AML-193 (cell line): ENCODE measurements at regions not wholly inside any gene's neighbourhood (a gene's known extent, or its start where the extent isn't known, plus 50 kb on each side); places are given as distances from the start of the nearest gene placed in this dataset.
A peak's percentile ranks its signal among the peaks of the same experiment; 100 is the strongest.

ENCODE experiments used
- DNase-seq, 2 experiments: peaks; one replicate each; lab custom pipeline; 2025; lab: John Stamatoyannopoulos, UW

DNA sequence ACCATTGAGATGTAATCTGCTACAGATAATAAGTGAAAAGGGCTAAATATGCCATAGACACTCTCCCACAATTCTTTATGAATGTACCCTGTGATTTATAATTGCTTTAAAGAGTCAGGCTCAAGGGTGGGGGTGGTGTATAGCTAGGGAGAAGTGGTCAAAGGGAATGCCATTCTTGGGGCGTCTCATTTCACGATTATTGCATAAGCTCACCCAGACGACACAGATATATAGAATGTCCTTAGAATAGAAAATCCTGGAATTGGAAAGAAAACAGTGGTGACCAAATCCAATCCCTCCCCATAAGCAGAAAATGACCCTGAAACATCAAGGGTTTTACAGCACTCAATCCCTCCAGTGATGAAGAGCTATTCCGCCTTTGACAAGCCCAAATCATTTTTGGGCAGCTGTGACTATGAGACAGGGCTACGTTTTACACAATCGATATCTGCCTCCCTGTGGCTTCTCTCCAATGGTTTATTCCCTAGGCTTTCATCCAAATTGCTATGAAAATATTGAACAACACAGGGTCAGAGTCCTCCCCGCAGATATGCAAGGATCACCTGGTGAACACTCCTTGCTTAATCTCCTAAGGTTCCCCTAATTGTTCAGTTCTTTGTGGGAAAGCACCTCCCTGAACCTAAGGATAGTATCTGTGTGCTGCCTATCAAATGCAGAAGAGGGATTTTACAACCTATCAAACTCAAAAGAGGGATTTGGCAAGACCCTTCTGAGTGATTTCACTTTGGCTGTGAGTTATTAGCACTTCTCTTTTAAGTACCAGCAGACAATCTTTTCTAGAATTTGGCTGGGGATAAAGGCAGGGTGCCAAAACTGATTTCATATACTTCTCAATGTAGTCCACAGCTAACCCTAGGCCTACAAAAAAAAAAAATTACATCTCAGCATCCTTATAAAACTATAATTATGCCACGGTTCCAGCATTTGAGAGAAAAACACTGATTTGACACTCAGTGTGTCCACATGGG, 144.9 kb upstream of the CDH6 start:
- no peak for DNase-seq

GRCh38 chr5:31047621-31048020, 145.9 kb upstream of the CDH6 start:
- DNase-seq: no peak

GRCh38 chr5:31047007-31047406, 146.5 kb upstream of the CDH6 start:
- no peak for DNase-seq

DNA sequence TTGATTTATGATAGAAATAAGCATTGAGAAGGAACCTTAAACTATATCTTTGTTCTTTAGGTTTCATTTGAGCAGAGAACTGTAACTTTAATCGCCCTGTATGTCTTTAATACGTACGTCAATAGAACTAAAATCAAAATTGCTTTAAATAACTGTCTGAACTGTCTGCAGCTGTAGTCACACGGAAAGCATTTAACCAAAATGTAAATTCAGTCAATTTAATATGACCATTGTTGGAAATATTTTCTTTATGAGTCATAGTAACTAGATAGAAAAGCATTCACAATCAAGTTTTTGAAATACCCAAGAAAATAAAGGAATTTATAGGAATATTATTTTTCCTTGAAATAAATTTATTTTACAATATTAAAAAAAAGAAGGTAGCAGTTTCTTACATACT, 157.1 kb upstream of the CDH6 start:
- DNase-seq: no peak

DNA sequence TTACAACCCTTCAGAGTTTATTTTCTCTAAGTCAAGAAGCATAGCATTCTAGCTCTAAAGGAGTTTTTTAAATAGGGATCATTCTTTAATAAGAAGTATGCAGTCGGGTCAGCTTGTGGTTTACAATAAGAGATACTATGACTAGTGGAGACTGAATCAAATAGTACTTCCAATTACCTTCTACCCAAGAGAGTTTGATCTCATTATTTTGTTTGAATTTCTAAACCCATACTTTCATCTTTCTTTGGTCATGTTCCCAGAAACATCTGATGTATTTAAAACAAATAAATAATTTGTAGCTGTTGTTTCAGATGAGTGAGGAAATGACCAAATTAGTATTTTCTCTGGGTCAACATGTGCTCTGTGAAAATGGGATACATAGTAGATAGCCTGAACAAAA, 160.2 kb upstream of the CDH6 start:
- no peak for DNase-seq

DNA sequence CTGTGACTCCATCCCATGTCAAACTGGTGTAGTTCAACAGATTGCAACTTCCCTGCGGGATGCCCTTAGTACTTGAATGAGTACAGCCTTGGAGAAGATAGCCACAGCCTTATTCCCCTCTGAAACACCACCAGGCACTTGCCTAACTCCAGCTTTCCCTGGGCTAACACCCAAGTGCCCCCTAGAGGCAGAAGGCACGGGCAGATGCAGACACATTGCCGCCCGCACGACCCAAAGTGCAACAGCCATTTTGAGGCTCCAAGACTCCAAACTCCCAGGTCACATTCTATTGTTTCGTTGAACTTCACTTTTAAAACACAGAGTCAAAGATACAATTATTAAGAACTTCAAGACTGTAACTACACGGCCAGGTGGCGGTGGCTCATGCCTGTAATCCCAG, 163.6 kb upstream of the CDH6 start:
- peak in 1 of 2 experiments; percentile 7 for DNase-seq

DNA sequence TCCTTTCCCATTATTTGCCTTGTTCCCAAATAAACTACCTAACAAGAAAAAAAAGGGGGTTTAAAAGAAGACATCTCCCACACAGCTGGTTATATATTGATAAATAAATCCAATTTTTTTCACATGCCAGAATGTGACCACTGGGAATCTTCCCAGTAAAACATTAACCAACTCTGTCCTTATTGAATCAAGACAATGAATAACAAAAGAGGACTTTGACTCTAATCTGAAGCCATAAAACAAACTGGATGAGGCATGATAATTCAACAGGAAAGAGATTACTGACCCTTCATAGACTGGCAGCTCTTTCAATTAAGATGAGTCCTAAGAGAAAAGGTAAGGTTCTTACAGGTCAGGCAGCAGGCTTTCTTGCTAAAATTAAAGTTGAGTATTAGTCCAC, 165.8 kb upstream of the CDH6 start:
- no peak for DNase-seq

- DNase-seq: no peak
Observed at GRCh38 chr5:31023105-31023504, 170.4 kb upstream of the CDH6 start.

DNA sequence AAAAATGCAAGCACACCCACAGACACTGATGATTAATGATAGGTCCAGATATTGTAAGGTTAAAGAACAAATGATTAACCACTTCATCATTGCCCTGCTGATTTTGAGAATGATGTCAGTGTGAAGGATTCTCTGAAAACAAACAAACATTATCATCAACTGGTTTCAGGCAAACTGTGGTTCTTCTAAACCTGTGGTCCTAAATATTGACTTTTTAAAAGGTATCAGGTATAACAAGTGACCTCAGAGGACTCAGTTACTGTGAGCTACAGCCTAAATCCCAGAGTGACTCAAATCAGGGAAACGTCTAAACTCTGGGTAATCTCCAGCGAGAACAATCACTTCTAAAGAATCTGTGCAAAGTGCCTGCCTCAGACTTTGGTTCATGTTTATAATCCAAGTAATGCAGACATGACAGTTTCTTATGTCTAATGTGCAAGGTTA, 172.3 kb upstream of the CDH6 start:
- DNase-seq: no peak

DNA sequence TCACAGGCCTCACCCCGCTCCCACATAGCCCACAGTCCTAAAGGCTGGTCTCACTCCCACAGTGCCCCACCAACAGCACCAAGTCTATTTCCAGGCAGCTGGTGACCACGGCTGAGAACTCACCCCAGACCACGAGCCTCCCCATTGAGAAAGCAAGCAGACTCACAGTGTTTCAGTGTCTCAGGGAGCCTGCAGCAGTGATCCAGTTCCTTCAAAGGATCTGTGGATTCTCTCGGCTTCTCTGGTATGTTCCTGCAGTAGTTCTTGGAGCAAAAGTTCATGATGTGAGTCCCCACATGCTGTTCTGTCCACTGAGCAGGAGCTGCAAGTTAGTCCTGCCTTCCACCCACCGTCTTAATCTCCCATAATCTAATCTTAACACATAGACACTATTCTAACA, 185.3 kb upstream of the CDH6 start:
- DNase-seq: no peak

DNA sequence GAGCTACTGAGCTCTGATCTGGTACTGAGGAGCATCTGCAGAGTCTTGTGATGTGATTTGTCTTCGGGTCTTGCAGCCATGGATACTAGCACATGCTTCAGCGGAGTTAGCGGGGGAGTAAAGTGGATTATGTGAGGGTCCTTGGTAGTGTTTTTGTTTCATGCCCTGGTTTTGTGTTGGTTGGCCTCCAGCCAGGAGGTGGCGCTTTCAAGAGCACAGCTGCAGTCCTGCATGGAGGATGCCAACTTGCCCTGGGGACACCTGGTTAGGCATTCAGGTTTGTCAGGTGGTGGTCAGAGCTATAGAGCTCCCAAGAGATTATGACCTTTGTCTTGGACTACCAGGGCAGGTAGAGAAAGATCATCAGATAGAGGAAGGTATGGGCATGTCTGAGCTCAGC, 185.8 kb upstream of the CDH6 start:
- DNase-seq: no peak

- no peak for DNase-seq
Observed at GRCh38 chr5:31000287-31000686, 193.2 kb upstream of the CDH6 start.

GRCh38 chr5:30997681-30998080, 195.8 kb upstream of the CDH6 start:
- DNase-seq: no peak

DNA sequence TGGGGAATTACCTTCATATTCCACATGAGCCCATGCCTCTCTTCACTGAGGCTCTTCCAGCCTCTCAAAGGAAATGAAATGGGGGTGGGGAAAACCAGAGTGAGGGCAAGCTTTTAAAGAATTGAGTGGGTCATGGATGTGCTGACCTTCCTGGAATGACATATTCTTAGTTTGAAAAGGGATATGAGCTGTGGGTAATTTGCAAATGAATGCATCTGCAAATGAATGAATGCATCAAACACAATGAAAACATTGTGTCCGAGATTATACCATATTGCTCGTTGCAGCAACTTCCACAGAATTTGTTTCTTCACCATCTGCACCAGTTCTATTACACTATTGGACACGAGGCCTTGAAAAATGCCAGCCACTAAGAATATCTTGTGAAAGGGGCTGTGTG, 198.6 kb upstream of the CDH6 start:
- DNase-seq: no peak

DNA sequence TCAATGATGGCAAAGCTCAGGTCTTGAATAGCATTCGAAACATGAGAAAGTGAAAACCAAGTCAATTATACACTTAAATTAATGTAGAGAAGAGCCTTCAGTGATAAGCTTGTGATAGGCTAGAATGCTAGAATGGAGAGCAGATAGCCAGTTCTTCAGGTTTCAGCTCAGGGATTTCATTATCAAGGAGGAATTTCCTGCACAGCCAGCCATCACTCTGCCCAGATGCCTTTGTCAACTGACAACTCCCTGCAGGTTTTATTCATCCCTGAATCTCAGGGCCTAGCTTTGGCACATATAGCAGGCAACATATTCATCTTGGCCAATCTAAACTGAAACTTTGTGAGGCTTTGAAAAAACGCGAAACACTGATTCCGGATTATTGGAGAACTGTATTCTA, 199.3 kb upstream of the CDH6 start:
- DNase-seq: no peak

DNA sequence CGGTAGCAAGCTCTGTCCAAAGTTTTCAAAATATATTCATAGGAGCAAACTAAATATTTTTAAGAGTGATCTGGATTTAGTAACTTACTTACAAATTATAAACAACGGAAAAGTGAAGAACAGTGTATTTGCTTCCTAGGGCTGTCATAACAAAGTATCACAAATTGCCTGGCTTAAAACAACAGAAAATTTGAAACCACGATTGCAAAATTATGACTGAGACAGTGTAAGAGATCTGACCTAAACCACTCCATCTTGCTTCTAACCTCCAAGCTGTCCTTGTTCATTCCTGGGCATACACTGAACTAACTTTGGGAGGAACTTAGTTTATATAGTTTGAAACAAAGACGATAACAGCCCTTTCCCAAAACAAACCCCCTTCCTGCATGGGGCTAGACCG, 202.0 kb upstream of the CDH6 start:
- DNase-seq: no peak

DNA sequence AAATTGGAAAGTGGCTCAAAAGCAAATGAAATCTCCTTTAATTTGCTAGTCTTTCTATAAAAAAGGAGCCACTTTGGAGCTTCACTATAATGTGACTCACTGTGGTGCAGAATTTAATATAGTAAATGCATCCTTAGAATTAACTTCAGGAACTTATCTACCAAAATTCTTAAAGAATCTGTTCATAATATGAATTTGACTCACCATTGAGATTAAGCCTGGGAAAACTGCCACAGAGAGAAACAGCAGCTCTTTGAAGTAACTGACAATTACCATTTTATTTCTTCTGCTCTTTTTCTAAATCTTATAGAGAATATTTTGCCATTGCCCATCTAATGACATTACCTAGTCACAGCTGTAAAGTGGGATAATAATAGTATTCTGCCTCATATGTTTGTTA, 211.9 kb upstream of the CDH6 start:
- no peak for DNase-seq

DNA sequence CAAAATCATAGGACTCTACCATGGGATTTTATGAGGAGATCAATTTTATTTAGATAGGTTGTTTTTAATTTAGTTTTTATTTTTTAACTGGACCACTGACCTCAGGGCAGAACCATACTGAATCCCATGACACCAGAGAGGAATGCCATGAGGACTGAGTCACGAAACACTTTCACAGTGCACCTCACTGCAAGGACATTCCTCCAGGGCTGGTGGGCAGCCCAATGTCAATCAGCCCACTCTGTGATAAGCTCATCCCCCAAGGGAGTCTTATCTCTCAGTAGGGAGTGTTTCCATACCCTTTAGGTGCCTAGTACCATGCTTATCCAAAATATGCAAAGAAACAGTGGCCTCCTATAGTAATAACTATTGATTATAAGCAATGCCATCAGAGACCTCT, 224.5 kb upstream of the CDH6 start:
- no peak for DNase-seq

DNA sequence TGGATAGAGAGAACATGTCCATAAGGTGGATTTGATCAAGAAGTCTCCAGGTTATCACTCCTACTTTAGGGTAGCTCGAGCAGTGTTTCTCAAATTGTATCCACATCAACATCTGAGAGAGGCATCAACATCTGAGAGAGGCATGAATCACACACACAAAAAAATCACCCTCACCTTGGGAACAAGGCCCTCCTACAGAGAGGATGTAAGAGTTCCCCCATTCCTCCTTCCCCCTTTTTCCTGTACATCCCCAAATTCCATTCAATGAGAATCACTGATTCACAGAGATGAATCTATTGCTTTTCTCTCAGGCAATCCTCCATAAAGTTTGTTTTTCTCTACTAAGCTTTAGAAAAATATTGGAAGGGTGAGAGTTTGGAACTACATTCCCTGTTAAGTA, 233.4 kb upstream of the CDH6 start:
- no peak for DNase-seq

- DNase-seq: no peak
Observed at GRCh38 chr5:30959238-30959637, 234.2 kb upstream of the CDH6 start.

- DNase-seq: no peak
Observed at GRCh38 chr5:30957591-30957990, 235.9 kb upstream of the CDH6 start.

- DNase-seq: no peak
Observed at GRCh38 chr5:30956251-30956650, 237.2 kb upstream of the CDH6 start.

DNA sequence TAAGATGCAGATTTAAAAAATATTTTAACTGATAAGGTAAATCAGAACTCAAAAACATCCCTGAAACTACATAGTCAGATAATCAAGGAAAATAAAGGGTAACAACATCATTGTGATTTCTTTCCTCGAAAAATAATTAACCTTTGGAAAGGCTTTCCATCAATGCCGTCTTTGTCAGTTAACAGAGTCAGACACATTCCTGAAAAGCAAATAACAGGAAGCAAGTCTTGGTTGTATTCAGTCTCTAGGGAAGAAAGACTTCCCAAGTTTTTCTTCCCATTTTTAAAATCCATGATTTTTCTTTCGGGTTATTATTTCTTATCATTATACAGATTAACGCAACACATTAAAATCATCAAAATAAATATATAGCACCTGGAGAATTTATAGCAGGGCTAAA, 256.4 kb upstream of the CDH6 start:
- DNase-seq: no peak

GRCh38 chr5:30933599-30933998, 259.9 kb upstream of the CDH6 start:
- no peak for DNase-seq
